ENCODE measurements at regions not wholly inside any gene's neighbourhood (a gene's known extent, or its start where the extent isn't known, plus 50 kb on each side); places are given as distances from the start of the nearest gene placed in this dataset.
"Not testable (repeated sequence)": the region's sequence is repeated elsewhere in the genome, so short reads cannot be mapped to it uniquely, and the experiment has no call there.

GRCh38 chr16:13478991-13479390, 441.0 kb upstream of the ERCC4 start:
- peak; percentile 4 for DNase-seq

DNA sequence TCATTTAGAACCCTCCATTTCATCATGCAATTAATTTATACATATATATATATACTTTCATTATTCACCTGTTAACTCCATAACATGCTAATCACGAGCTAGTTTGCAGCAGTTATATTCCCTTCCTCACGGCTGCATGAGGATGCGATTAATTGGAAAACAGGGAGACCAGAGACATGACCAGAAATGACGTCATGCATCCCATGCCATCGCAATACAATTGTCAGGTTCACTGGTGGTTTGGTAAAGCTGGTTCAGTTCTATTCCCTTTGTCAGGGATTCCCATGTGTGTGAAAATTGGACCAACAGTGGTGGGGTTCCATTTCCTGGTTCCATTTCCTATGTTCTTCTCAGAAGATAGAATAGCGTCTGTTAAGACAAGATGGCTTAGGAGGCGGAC, 440.4 kb upstream of the ERCC4 start:
- DNase-seq = no peak

DNA sequence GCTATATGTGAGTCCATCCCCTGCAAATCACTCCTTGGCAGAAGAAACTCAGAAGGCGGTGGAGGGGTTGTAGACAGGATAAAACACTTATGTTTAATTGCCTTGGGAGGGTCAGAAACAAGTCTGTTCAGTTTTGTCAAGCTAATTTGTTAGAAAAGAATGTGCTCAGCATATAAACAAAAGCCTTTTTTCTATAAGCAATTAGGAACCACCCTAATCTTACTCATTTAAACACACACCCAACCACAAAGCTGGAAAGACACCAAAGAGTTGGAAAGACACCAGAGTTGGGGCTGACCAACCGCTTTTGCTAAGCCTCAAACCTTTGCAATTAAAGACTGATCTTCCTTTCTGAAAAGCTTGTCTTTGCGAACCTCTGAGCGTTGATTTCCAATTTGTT, 439.2 kb upstream of the ERCC4 start:
- no peak for DNase-seq

DNA sequence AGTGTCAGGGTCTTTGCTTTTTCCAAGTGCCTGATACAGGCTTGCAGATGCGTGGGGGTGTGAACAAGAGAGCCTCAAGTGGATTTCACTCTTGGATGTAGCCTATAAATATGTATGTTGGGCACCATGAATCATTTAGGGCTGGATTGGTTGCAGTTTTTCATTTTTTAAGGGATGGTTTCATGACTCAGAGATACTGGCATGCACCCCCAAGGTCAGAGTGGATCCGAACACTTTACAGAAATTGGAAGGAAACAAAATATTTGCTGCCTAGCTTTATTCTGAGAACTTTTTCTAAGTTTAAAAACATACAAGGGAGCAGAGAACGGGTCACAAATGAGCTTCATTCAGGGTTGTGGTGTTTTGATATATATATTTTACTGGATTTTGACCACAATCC, 436.8 kb upstream of the ERCC4 start:
- no peak for DNase-seq

DNA sequence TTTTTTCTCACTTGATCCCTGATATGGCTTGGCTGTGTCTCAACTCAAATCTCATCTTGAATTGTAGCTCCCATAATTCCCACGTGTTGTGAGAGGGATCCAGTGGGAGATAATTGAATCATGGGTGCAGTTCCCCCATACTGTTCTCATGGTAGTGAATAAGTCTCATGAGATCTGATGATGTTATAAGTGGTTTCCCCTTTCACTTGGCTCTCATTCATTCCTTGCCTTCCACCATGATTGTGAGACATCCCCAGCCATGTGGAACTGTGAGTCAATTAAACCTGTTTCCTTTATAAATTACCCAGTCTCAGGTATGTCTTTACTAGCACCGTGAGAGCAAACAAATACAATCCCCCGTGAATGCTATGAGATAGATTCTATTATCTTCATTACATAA, 430.5 kb upstream of the ERCC4 start:
- not testable (repeated sequence) for DNase-seq

GRCh38 chr16:13492046-13492445, 427.9 kb upstream of the ERCC4 start:
- DNase-seq = no peak

GRCh38 chr16:13503960-13504635, 415.9 kb upstream of the ERCC4 start:
- DNase-seq = no peak

GRCh38 chr16:13507530-13507929, 412.4 kb upstream of the ERCC4 start:
- DNase-seq = no peak

DNA sequence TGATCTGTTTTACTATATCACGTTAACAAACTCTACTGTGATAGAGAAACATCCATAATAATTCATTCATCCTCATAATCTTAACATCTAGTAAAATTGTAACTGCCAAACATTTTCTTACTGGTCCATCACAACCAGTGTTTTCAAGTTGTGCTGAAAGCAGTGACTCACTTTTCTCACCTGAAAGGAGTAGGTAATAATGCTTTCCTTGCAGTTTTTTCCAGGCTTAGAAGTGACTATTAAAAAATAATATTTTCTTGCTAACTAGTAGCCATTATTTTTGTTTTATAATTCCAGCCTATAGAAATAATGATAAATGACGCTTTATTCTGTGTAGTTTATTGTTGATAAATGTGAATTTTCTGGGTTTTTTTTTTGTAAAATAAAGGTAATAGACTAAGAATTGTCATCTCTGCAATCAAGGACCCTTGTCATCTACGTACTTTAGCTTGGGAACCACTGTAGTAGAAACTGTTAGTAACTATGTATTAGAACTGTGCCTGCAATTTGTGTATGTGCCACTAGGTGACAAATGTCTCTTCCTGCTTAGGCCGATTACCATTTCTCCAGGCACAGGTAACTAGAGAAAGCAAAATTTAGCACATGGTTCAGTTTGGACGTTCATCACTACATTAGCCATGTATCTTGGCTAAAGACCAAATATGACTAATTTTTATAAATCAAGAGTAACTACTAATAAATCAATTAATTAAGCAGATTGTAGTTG, 409.4 kb upstream of the ERCC4 start:
- no peak for DNase-seq

DNA sequence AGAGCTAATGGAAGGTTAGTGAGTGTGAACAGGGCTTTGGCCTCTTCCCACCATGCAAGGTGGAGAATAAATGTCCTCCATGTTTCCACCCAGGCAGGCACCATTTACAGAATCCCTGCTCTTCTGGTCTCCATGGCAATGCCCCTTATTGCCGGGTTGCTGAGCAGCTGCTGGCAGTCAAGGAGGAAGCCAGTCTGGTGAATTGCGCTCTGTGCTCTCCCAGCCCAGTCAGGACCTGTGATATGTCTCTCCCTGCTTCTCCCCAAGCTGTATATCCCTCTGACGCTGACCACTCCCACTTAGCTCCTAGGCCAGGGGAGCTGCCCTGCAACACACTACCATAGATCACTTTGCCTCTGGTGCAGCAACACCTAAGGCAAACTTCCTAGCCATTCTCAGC, 402.1 kb upstream of the ERCC4 start:
- DNase-seq = no peak

- no peak for DNase-seq
Observed at GRCh38 chr16:13519871-13520270, 400.1 kb upstream of the ERCC4 start.

DNA sequence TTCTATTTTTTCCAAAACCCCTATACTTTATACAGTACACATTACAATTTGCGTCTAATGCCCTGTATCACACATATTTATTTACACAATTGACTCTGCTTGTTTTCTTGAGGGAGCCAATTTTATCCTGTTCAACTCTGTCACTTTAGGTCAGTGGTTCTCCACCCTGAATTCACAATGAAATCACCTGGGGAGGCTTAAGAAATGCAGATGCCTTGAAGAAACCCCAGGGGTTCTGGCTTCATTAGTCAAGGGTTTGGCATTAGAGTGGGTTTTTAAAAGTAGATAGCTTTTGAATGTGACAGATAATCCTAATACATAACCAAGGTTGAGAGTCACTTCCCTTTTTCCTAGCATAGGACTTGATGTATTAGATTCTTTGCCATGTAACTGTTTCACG, 398.6 kb upstream of the ERCC4 start:
- no peak for DNase-seq

DNA sequence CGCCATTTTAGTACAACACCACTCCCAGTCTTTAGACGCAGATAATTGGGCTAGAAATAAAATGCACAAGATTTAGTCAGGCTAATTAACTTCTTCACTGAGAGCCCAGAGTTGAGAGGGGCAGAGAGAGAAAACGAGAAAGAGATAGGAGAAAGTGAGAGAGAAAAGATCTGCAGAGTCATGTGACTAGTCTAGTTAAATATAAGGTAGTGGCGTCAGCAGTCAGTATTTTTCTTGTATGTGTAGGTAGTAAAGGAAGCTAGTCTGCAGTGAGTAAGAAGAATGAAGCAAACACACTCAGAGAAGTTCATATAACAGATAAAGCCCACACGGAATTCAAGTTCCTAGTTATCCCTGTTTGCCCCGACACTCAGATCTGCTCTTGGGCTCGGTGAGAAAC, 392.6 kb upstream of the ERCC4 start:
- DNase-seq = no peak

GRCh38 chr16:13528691-13529090, 391.3 kb upstream of the ERCC4 start:
- no peak for DNase-seq

GRCh38 chr16:13529193-13529982, 390.6 kb upstream of the ERCC4 start:
- DNase-seq = no peak

- no peak for DNase-seq
Observed at GRCh38 chr16:13540771-13541170, 379.2 kb upstream of the ERCC4 start.

GRCh38 chr16:13542284-13542683, 377.7 kb upstream of the ERCC4 start:
- DNase-seq = no peak

DNA sequence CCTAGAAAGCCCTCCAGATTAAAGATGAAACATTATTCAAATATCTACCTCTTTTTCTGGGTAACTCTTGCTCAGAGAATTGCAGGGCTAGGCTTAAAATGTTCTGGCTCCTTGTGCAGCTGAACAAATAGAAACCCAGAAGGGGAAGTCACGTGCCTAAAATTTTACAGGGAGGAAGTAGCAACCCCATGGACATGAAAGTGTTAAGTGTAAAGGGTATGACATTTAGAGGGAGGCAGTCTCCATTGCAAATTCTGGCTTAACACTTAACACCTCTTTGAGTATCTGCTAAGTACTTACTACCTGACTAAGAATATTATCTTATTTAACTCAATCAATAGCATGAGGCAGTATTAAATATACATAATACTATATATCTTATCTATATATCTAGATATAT, 376.1 kb upstream of the ERCC4 start:
- no peak for DNase-seq

DNA sequence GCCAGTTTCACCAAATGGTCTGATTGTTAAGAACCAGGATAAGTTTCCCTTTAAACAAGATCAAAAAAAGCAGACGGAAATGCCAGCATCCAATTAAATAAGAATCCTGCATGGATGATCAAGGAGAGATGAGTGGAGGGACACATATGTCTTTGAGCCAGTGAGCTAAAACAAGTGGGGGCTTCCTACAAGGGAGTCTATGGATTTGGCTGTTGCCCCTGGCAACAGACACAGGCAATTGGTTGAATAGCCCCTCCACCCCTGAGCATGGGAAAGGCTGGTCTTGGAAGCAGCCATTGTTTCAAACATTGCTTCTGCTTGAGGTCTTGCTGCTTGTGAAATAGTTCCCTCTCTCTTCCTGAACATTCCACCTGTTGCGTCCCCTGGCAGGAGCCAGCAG, 374.7 kb upstream of the ERCC4 start:
- no peak for DNase-seq

DNA sequence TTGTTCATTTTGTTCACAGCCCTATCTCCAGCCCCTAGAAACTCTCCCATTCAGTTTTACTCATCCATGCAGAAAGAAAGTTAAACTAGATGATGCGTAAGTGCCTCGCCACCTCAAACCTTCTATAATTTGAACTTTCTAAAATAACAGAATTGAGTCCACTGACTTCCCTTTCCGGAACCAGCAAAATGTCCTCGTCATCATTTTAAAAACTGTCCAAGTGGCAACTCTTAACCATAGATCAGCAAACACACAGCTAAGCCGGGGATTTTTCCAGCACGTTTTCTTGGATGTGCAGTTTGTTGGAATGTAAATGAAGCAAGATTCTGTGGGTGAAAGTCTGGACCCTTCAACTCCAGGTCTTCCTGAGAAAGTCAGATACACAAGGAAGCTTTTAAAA, 369.7 kb upstream of the ERCC4 start:
- DNase-seq = no peak

- DNase-seq = no peak
Observed at GRCh38 chr16:13552062-13552959, 367.6 kb upstream of the ERCC4 start.

DNA sequence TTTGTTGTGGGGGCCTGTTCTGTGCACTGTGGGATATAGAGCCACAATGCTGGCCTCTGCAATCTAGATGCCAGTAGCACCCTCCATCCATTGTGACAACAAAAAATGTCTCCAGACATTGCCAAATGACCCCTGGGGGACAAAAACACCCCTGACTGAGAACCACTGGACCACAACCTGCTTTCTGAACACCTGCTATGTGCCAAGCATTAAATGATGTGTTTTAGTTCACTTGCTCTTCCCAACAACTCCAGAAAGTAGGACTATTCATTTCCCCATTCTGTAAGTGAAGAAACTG, 367.0 kb upstream of the ERCC4 start:
- DNase-seq = no peak

DNA sequence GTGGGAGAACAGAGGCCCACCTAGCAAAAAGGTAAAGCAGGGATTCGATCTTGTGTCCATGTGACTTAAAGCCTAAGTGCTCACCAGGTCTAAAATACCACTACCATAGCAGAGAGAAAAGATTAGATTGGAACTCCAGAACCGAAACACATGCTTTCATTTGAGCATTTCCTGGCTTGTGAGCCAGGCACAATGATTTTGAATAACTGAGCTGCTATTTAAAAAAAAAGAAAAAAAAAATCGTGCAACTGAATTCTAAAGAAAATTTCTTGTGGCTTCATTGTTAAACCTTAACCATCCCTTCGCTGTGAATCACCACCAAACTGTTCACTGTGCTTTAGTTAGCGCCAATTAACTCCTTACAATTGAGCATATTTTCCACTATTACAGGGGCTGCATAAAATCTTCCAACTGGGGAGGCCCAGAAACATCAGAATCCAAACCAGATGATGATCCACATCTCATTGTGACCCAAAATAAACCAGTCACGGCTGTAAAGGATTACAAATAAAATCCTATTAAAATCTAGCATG, 366.4 kb upstream of the ERCC4 start:
- no peak for DNase-seq

Data from NCI-H524 treated with DMSO at 0.1 percent for 48 hours (cell line).